ENCODE measurements at regions not wholly inside any gene's neighbourhood (a gene's known extent, or its start where the extent isn't known, plus 50 kb on each side); places are given as distances from the start of the nearest gene placed in this dataset.

- CTCF ChIA-PET = no interaction called here
- no peaks in the 10 kb centered on the region for H3K4me1 Mint-ChIP-seq
Measured at GRCh38 chr17:33789658-33790057, 465.4 kb upstream of the CCL2 start.

GRCh38 chr17:33797181-33797580, 457.9 kb upstream of the CCL2 start:
- no peak overlapping the region for H3K4me3 Mint-ChIP-seq

More at GRCh38 chr17:33789658-33790057, 465.4 kb upstream of the CCL2 start:
- intact Hi-C loops (cut with micrococcal nuclease) = no loop called here
- Mint-ChIP-seq H3K4me3 (no peak overlapping the region), H3K9me3 (no peaks in the 10 kb centered on the region), H3K27me3 (peaks cover 3% of the 10 kb centered on the region), H3K27ac (no peak overlapping the region), H3K36me3 (ENCODE audit: low read depth) (no peaks in the 10 kb centered on the region)
- POLR2A ChIA-PET = no interaction called here
- no peak for DNase-seq
- TF ChIP-seq CTCF (IDR thresholded peaks at IDR 0.05) = no peak
- no peak for ATAC-seq (ENCODE audit: low read depth)

GRCh38 chr17:33798308-33798707, 456.8 kb upstream of the CCL2 start:
- ChIA-PET CTCF (no interaction called here), POLR2A (no interaction called here)
- DNase-seq (no peak), ATAC-seq (ENCODE audit: low read depth) (no peak)
- Mint-ChIP-seq H3K9me3 (no peaks in the 10 kb centered on the region), H3K4me1 (no peaks in the 10 kb centered on the region), H3K36me3 (ENCODE audit: low read depth) (no peaks in the 10 kb centered on the region), H3K27me3 (peaks cover 12% of the 10 kb centered on the region), H3K4me3 (no peak overlapping the region), H3K27ac (no peak overlapping the region)
- intact Hi-C loops (cut with micrococcal nuclease) = no loop called here
- TF ChIP-seq CTCF (IDR thresholded peaks at IDR 0.05) = no peak

More at GRCh38 chr17:33797181-33797580, 457.9 kb upstream of the CCL2 start:
- ATAC-seq (ENCODE audit: low read depth) = no peak
- Mint-ChIP-seq H3K27me3 (peaks cover 12% of the 10 kb centered on the region), H3K4me1 (no peaks in the 10 kb centered on the region), H3K36me3 (ENCODE audit: low read depth) (no peaks in the 10 kb centered on the region), H3K9me3 (no peaks in the 10 kb centered on the region), H3K27ac (no peak overlapping the region)
- TF ChIP-seq CTCF (IDR thresholded peaks at IDR 0.05) = no peak
- CTCF ChIA-PET = no interaction called here
- no peak for DNase-seq
- POLR2A ChIA-PET = no interaction called here
- intact Hi-C loops (cut with micrococcal nuclease) = no loop called here

- H3K36me3 Mint-ChIP-seq (ENCODE audit: low read depth) = no peaks in the 10 kb centered on the region
- no peaks in the 10 kb centered on the region for H3K9me3 Mint-ChIP-seq
- DNase-seq (no peak), ATAC-seq (ENCODE audit: low read depth) (no peak)
- ChIA-PET POLR2A (no interaction called here), CTCF (no interaction called here)
- H3K27me3 Mint-ChIP-seq = peaks cover 14% of the 10 kb centered on the region
- intact Hi-C loops (cut with micrococcal nuclease) = no loop called here
- no peak overlapping the region for H3K27ac Mint-ChIP-seq
- TF ChIP-seq CTCF (IDR thresholded peaks at IDR 0.05) = no peak
- no peaks in the 10 kb centered on the region for H3K4me1 Mint-ChIP-seq
- no peak overlapping the region for H3K4me3 Mint-ChIP-seq
Measured at GRCh38 chr17:33802349-33803198, 452.5 kb upstream of the CCL2 start.

GRCh38 chr17:33803199-33803685, 451.8 kb upstream of the CCL2 start:
- H3K4me1 Mint-ChIP-seq = no peaks in the 10 kb centered on the region
- no peak for ATAC-seq (ENCODE audit: low read depth)
- H3K36me3 Mint-ChIP-seq (ENCODE audit: low read depth) = no peaks in the 10 kb centered on the region
- H3K27ac Mint-ChIP-seq = no peak overlapping the region
- no peak for TF ChIP-seq CTCF (IDR thresholded peaks at IDR 0.05)
- ChIA-PET POLR2A (no interaction called here), CTCF (no interaction called here)
- peaks cover 14% of the 10 kb centered on the region for H3K27me3 Mint-ChIP-seq
- H3K9me3 Mint-ChIP-seq = no peaks in the 10 kb centered on the region
- intact Hi-C loops (cut with micrococcal nuclease) = no loop called here
- no peak for DNase-seq
- no peak overlapping the region for H3K4me3 Mint-ChIP-seq

All from activated B cell treated with CpG ODN at 0.5 μM for 24 hours (primary cell).